ENCODE measurements at regions not wholly inside any gene's neighbourhood (a gene's known extent, or its start where the extent isn't known, plus 50 kb on each side); places are given as distances from the start of the nearest gene placed in this dataset.

DNA sequence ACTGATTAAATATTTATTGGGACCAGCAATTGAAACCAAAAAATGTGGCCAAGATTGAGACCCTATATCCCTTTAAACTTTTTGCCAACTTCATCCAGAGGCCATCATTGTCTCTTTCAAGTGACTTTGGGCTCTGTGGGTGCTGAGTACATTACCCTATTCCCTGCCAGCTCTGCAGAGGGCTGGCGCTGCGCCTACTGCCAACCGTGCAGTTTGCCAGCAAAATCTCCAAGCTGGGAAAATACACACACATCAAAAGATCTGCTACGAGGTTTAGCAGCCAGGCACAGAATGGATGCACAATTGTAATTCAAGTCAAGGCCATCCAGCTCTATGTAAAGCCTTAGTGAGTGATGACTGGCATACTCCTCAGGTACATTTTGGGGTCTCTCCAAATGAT, 125.0 kb downstream of the CBLN4 start:
- DNase-seq (ENCODE audit: low spot score) = no peak
- no peak overlapping the region for H3K27ac ChIP-seq
- CTCF ChIA-PET = interaction anchor here (0.7 kb wide), 1 partner anchor 15 kb away, joined by 3 read pairs; no protein-coding TSS in a partner anchor
- POLR2A ChIA-PET (ENCODE audit: low non-redundant PET) = no interaction called here
- TF ChIP-seq CTCF (conservative IDR thresholded peaks at IDR 0.05; ENCODE audit: low read depth) = no peak

- no peak overlapping the region for H3K27ac ChIP-seq
- ChIA-PET POLR2A (ENCODE audit: low non-redundant PET) (no interaction called here), CTCF (interaction anchor here (0.6 kb wide), 1 partner anchor 30 kb away, joined by 3 read pairs; no protein-coding TSS in a partner anchor)
- no peak for TF ChIP-seq CTCF (conservative IDR thresholded peaks at IDR 0.05; ENCODE audit: low read depth)
- DNase-seq (ENCODE audit: low spot score) = no peak
Measured at GRCh38 chr20:55855052-55855451, 150.3 kb downstream of the CBLN4 start.

DNA sequence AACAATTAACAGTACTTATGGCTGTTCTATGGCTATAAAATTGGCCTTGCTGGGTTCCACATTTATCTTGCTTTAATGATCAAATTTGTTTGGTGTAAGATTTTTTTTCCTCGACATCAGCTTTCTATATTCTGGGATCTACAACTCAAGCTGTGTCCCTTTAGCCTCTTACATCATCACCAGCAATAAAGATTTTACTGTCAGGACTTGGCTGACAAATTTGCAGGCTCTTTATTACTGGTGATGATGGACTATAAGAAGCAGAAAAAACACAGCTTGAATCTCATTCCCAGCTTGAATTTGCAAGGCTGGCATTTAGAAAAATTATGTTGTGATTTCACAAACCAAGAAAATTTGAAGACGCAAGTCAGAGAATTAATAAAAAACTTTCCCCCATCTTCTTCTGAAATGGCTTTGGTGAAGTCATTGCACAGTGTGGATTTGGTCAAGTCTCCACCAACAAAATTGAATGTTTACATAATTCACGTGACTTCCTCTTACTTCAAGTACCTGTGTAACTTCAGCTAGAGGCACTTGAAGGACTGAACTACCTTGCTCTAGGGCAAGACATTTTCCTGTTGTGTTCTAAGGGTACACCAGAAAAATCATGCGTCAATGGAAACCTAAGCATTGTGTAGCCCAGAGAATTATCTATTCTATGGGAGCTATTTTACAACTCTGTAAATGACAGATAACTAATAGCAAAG, 175.0 kb downstream of the CBLN4 start:
- CTCF ChIA-PET = no interaction called here

DNA sequence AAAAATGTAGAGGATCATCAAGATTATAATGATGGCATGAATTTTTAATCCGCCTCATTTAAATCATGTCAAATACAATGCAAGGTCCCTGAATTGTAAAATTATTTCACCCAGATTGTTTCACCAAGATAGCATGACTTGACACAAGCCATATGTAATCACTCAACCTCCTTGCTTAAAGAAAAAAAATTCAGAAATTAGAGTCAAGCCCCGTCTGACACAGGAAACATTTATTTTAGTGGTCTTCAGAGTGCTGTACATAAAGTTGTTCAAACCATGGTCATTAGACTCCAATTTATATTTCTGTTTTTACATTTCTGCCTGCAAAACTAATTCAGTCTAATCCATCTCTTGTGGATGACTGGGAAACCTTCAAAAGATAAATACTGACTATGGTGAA, 200.2 kb downstream of the CBLN4 start:
- H3K27ac ChIP-seq = no peak overlapping the region
- DNase-seq (ENCODE audit: low spot score) = no peak
- ChIA-PET CTCF (no interaction called here), POLR2A (ENCODE audit: low non-redundant PET) (no interaction called here)
- no peak for TF ChIP-seq CTCF (conservative IDR thresholded peaks at IDR 0.05; ENCODE audit: low read depth)

More for the DNA sequence above, 175.0 kb downstream of the CBLN4 start:
- no peak overlapping the region for H3K27ac ChIP-seq
- POLR2A ChIA-PET (ENCODE audit: low non-redundant PET) = no interaction called here
- no peak for DNase-seq (ENCODE audit: low spot score)
- no peak for TF ChIP-seq CTCF (conservative IDR thresholded peaks at IDR 0.05; ENCODE audit: low read depth)

DNA sequence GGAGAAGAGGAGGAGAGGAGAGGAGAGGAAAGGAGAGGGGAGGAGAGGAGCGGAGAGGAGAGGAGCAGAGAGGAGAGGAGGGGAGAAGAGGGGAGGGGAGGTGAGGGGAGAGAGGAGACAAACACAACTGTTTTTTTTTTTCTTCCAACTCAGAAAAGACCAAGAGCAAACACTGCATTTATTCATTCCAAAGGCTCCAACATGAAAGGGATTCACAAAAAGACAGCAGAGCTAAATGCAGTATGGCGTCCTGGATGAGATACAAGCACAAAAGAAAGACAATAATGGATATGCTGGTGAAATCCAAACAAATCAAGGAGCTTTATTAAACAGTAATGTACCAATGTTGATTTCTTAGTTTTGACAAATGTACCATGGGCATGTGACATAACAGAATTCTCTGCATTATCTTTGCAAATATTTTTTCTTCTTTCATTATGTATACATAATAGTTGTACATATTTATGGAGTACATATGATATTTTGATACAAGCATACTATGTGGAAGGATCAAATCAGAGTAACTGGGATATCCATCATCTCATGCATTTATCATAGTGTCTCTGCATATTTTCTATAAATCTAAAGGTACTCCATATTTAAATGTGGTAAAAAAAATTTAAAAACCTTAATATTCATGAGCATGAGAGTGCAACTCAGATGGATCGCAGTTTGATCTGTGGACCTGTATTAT, 204.6 kb downstream of the CBLN4 start:
- ChIA-PET CTCF (no interaction called here), POLR2A (ENCODE audit: low non-redundant PET) (no interaction called here)
- TF ChIP-seq CTCF (conservative IDR thresholded peaks at IDR 0.05; ENCODE audit: low read depth) = no peak
- no peak for DNase-seq (ENCODE audit: low spot score)
- no peak overlapping the region for H3K27ac ChIP-seq

- TF ChIP-seq CTCF (conservative IDR thresholded peaks at IDR 0.05; ENCODE audit: low read depth) = no peak
- no peak overlapping the region for H3K27ac ChIP-seq
- DNase-seq (ENCODE audit: low spot score) = no peak
- ChIA-PET CTCF (interaction anchor here (0.6 kb wide), 2 partner anchors 67 to 203 kb away, joined by 3 read pairs; no protein-coding TSS in a partner anchor), POLR2A (ENCODE audit: low non-redundant PET) (no interaction called here)
Measured at GRCh38 chr20:55793986-55794385, 211.3 kb downstream of the CBLN4 start.

Data from RWPE1 (cell line).